ENCODE measurements at regions not wholly inside any gene's neighbourhood (a gene's known extent, or its start where the extent isn't known, plus 50 kb on each side); places are given as distances from the start of the nearest gene placed in this dataset.

GRCh38 chr12:93287149-93287548, 90.6 kb upstream of the NUDT4 start:
- TF ChIP-seq CTCF (IDR thresholded peaks at IDR 0.05; ENCODE audit: insufficient read depth, low read length, poor library complexity, severe bottlenecking) (no peak), EZH2phosphoT487 (conservative IDR thresholded peaks at IDR 0.05; ENCODE audit: low read length) (no peak)

Data from SU-DHL-6 (cell line).